ENCODE measurements at regions not wholly inside any gene's neighbourhood (a gene's known extent, or its start where the extent isn't known, plus 50 kb on each side); places are given as distances from the start of the nearest gene placed in this dataset.

GRCh38 chr17:77487677-77488530 lies 347.1 kb downstream of the SEC14L1 start:
- TF ChIP-seq CTCF (IDR thresholded peaks at IDR 0.05; ENCODE audit: insufficient read depth, low read length, severe bottlenecking): no peak
- no peaks in the 10 kb centered on the region for H3K27me3 ChIP-seq (ENCODE audit: control insufficient read depth, insufficient read depth, low read length)
- H3K36me3 ChIP-seq (ENCODE audit: control insufficient read depth, insufficient read depth, low read length): peaks cover 60% of the 10 kb centered on the region
- no peak for DNase-seq (ENCODE audit: low read depth)
- H3K4me3 ChIP-seq (ENCODE audit: low read depth, low read length): no peak overlapping the region
- no peak for FAIRE-seq

- TF ChIP-seq CTCF (IDR thresholded peaks at IDR 0.05; ENCODE audit: insufficient read depth, low read length, severe bottlenecking): no peak
- H3K27me3 ChIP-seq (ENCODE audit: control insufficient read depth, insufficient read depth, low read length): no peaks in the 10 kb centered on the region
- no peak overlapping the region for H3K4me3 ChIP-seq (ENCODE audit: low read depth, low read length)
- H3K36me3 ChIP-seq (ENCODE audit: control insufficient read depth, insufficient read depth, low read length): peaks cover 57% of the 10 kb centered on the region
- DNase-seq (ENCODE audit: low read depth): no peak
- FAIRE-seq: no peak
Measured at GRCh38 chr17:77488531-77489238, 347.9 kb downstream of the SEC14L1 start.

GRCh38 chr17:77489239-77489892 lies 348.6 kb downstream of the SEC14L1 start:
- Histone ChIP-seq H3K4me3 (ENCODE audit: low read depth, low read length) (no peak overlapping the region), H3K36me3 (ENCODE audit: control insufficient read depth, insufficient read depth, low read length) (peaks cover 58% of the 10 kb centered on the region), H3K27me3 (ENCODE audit: control insufficient read depth, insufficient read depth, low read length) (no peaks in the 10 kb centered on the region)
- FAIRE-seq (no peak), DNase-seq (ENCODE audit: low read depth) (no peak)
- no peak for TF ChIP-seq CTCF (IDR thresholded peaks at IDR 0.05; ENCODE audit: insufficient read depth, low read length, severe bottlenecking)

GRCh38 chr17:77489893-77490255 lies 349.1 kb downstream of the SEC14L1 start:
- Histone ChIP-seq H3K36me3 (ENCODE audit: control insufficient read depth, insufficient read depth, low read length) (peaks cover 61% of the 10 kb centered on the region), H3K4me3 (ENCODE audit: low read depth, low read length) (no peak overlapping the region), H3K27me3 (ENCODE audit: control insufficient read depth, insufficient read depth, low read length) (no peaks in the 10 kb centered on the region)
- no peak for FAIRE-seq
- no peak for DNase-seq (ENCODE audit: low read depth)
- no peak for TF ChIP-seq CTCF (IDR thresholded peaks at IDR 0.05; ENCODE audit: insufficient read depth, low read length, severe bottlenecking)

GRCh38 chr17:77490361-77491183 lies 349.8 kb downstream of the SEC14L1 start:
- FAIRE-seq (no peak), DNase-seq (ENCODE audit: low read depth) (no peak)
- Histone ChIP-seq H3K4me3 (ENCODE audit: low read depth, low read length) (no peak overlapping the region), H3K27me3 (ENCODE audit: control insufficient read depth, insufficient read depth, low read length) (no peaks in the 10 kb centered on the region), H3K36me3 (ENCODE audit: control insufficient read depth, insufficient read depth, low read length) (peaks cover 62% of the 10 kb centered on the region)
- TF ChIP-seq CTCF (IDR thresholded peaks at IDR 0.05; ENCODE audit: insufficient read depth, low read length, severe bottlenecking): no peak

All from bronchial epithelial cell (primary cell).